Activated T-cell treated with anti-CD3 and anti-CD28 coated beads, Interleukin-2, amount 50 U/mL, for 72 hours (primary cell): ENCODE measurements at regions not wholly inside any gene's neighbourhood (a gene's known extent, or its start where the extent isn't known, plus 50 kb on each side); places are given as distances from the start of the nearest gene placed in this dataset.

Source experiments
- ATAC-seq, 2 donors: fragments of 150-1000 bp; cut with Tn5 transposase; replicated peaks in 1 of 2; 2 replicates each; pipeline ENCODE4 v1.10.0; 2021; ENCODE audit warnings: moderate library complexity in 2 of 2, mild to moderate bottlenecking in 1 of 2
- DNase-seq, 2 donors: peaks; one replicate each; pipeline ENCODE4 v3.0.0; 2021 to 2022; ENCODE audit warnings: mixed read lengths in 1 of 2
- H3K27ac Mint-ChIP-seq: one replicate; pipeline ENCODE4 v1.8.0; 2022; ENCODE audit warnings: mild to moderate bottlenecking, moderate library complexity, mixed read lengths
- H3K27me3 Mint-ChIP-seq: one replicate; pipeline ENCODE4 v1.8.0; 2022; ENCODE audit warnings: low read depth, mixed read lengths
- H3K36me3 Mint-ChIP-seq, 2 donors: one replicate each; pipeline ENCODE4 v1.8.0; 2022; ENCODE audit warnings: mixed read lengths in 2 of 2, mild to moderate bottlenecking in 1 of 2; ENCODE audit not compliant: insufficient read depth in 2 of 2
- H3K4me1 Mint-ChIP-seq: one replicate; pipeline ENCODE4 v1.8.0; 2022; ENCODE audit warnings: low read depth, mixed read lengths
- H3K4me3 Mint-ChIP-seq, 2 donors: one replicate each; pipeline ENCODE4 v1.8.0; 2022; ENCODE audit warnings: mild to moderate bottlenecking in 2 of 2, mixed read lengths in 2 of 2, moderate library complexity in 2 of 2
- H3K9me3 Mint-ChIP-seq, 2 donors: one replicate each; pipeline ENCODE4 v1.8.0; 2022; ENCODE audit warnings: mixed read lengths in 2 of 2

GRCh38 chr5:96149021-96149420 is 187.4 kb upstream of the ELL2 start:
- no peak for DNase-seq
- Mint-ChIP-seq H3K9me3 (no peaks in the 10 kb centered on the region), H3K27ac (no peak overlapping the region), H3K4me3 (no peak overlapping the region), H3K4me1 (peaks cover 14% of the 10 kb centered on the region), H3K27me3 (peaks cover 17% of the 10 kb centered on the region), H3K36me3 (no peaks in the 10 kb centered on the region)
- ATAC-seq: no peak

GRCh38 chr5:96148376-96148775 is 186.7 kb upstream of the ELL2 start:
- no peak for DNase-seq
- ATAC-seq: no peak
- Mint-ChIP-seq H3K36me3 (no peaks in the 10 kb centered on the region), H3K4me3 (no peak overlapping the region), H3K27me3 (peaks cover 17% of the 10 kb centered on the region), H3K4me1 (peaks cover 14% of the 10 kb centered on the region), H3K9me3 (no peaks in the 10 kb centered on the region), H3K27ac (no peak overlapping the region)

- H3K4me1 Mint-ChIP-seq: peaks cover 14% of the 10 kb centered on the region
- H3K4me3 Mint-ChIP-seq: no peak overlapping the region
- no peaks in the 10 kb centered on the region for H3K9me3 Mint-ChIP-seq
- peaks cover 17% of the 10 kb centered on the region for H3K27me3 Mint-ChIP-seq
- H3K27ac Mint-ChIP-seq: no peak overlapping the region
- DNase-seq: no peak
- no peak for ATAC-seq
- H3K36me3 Mint-ChIP-seq: no peaks in the 10 kb centered on the region
Observed at GRCh38 chr5:96147866-96148265, 186.2 kb upstream of the ELL2 start.

- H3K4me3 Mint-ChIP-seq: no peak overlapping the region
- H3K9me3 Mint-ChIP-seq: no peaks in the 10 kb centered on the region
- H3K36me3 Mint-ChIP-seq: no peaks in the 10 kb centered on the region
- DNase-seq (peak in 1 of 2 donors; percentile 19), ATAC-seq (peak; percentile 70 to 95)
- peaks cover 17% of the 10 kb centered on the region for H3K27me3 Mint-ChIP-seq
- H3K27ac Mint-ChIP-seq: no peak overlapping the region
- peaks cover 6% of the 10 kb centered on the region for H3K4me1 Mint-ChIP-seq
Observed at GRCh38 chr5:96146675-96147074, 185.0 kb upstream of the ELL2 start.

- ATAC-seq (no peak), DNase-seq (no peak)
- no peaks in the 10 kb centered on the region for H3K9me3 Mint-ChIP-seq
- H3K27ac Mint-ChIP-seq: no peak overlapping the region
- no peak overlapping the region for H3K4me3 Mint-ChIP-seq
- no peaks in the 10 kb centered on the region for H3K36me3 Mint-ChIP-seq
- H3K27me3 Mint-ChIP-seq: peaks cover 19% of the 10 kb centered on the region
- H3K4me1 Mint-ChIP-seq: peaks cover 4% of the 10 kb centered on the region
Observed at GRCh38 chr5:96144289-96144688, 182.6 kb upstream of the ELL2 start.

- Mint-ChIP-seq H3K4me3 (no peak overlapping the region), H3K4me1 (peaks cover 4% of the 10 kb centered on the region), H3K9me3 (no peaks in the 10 kb centered on the region), H3K36me3 (no peaks in the 10 kb centered on the region), H3K27ac (peak overlapping the region; percentile 5), H3K27me3 (peaks cover 15% of the 10 kb centered on the region)
- ATAC-seq (no peak), DNase-seq (no peak)
Observed at GRCh38 chr5:96143450-96143849, 181.8 kb upstream of the ELL2 start.

- Mint-ChIP-seq H3K27me3 (peaks cover 16% of the 10 kb centered on the region), H3K36me3 (no peaks in the 10 kb centered on the region), H3K4me1 (peaks cover 4% of the 10 kb centered on the region), H3K4me3 (no peak overlapping the region), H3K27ac (no peak overlapping the region), H3K9me3 (no peaks in the 10 kb centered on the region)
- no peak for ATAC-seq
- DNase-seq: no peak
Observed at GRCh38 chr5:96142786-96143434, 181.3 kb upstream of the ELL2 start.

GRCh38 chr5:96142184-96142781 is 180.6 kb upstream of the ELL2 start:
- Mint-ChIP-seq H3K27me3 (peaks cover 21% of the 10 kb centered on the region), H3K36me3 (no peaks in the 10 kb centered on the region), H3K4me1 (peaks cover 4% of the 10 kb centered on the region), H3K27ac (no peak overlapping the region), H3K4me3 (no peak overlapping the region), H3K9me3 (no peaks in the 10 kb centered on the region)
- ATAC-seq: no peak
- no peak for DNase-seq

GRCh38 chr5:96141749-96142148 is 180.1 kb upstream of the ELL2 start:
- no peaks in the 10 kb centered on the region for H3K9me3 Mint-ChIP-seq
- no peak overlapping the region for H3K4me3 Mint-ChIP-seq
- H3K4me1 Mint-ChIP-seq: peaks cover 3% of the 10 kb centered on the region
- no peaks in the 10 kb centered on the region for H3K36me3 Mint-ChIP-seq
- no peak for ATAC-seq
- H3K27ac Mint-ChIP-seq: no peak overlapping the region
- DNase-seq: no peak
- H3K27me3 Mint-ChIP-seq: peaks cover 26% of the 10 kb centered on the region

- no peak overlapping the region for H3K4me3 Mint-ChIP-seq
Observed at GRCh38 chr5:96140496-96140895, 178.8 kb upstream of the ELL2 start.

GRCh38 chr5:96140084-96140483 is 178.4 kb upstream of the ELL2 start:
- H3K4me3 Mint-ChIP-seq: no peak overlapping the region
- peaks cover 27% of the 10 kb centered on the region for H3K27me3 Mint-ChIP-seq
- H3K27ac Mint-ChIP-seq: peak overlapping the region; percentile 15
- DNase-seq (no peak), ATAC-seq (no peak)
- no peaks in the 10 kb centered on the region for H3K36me3 Mint-ChIP-seq
- no peaks in the 10 kb centered on the region for H3K4me1 Mint-ChIP-seq
- H3K9me3 Mint-ChIP-seq: no peaks in the 10 kb centered on the region

More at GRCh38 chr5:96140496-96140895, 178.8 kb upstream of the ELL2 start:
- DNase-seq: no peak
- H3K27me3 Mint-ChIP-seq: peaks cover 27% of the 10 kb centered on the region
- ATAC-seq: no peak
- H3K9me3 Mint-ChIP-seq: no peaks in the 10 kb centered on the region
- no peaks in the 10 kb centered on the region for H3K36me3 Mint-ChIP-seq
- no peaks in the 10 kb centered on the region for H3K4me1 Mint-ChIP-seq
- H3K27ac Mint-ChIP-seq: no peak overlapping the region

- Mint-ChIP-seq H3K36me3 (no peaks in the 10 kb centered on the region), H3K4me3 (no peak overlapping the region), H3K27me3 (peaks cover 28% of the 10 kb centered on the region), H3K27ac (no peak overlapping the region), H3K9me3 (no peaks in the 10 kb centered on the region), H3K4me1 (no peaks in the 10 kb centered on the region)
- ATAC-seq (no peak), DNase-seq (no peak)
Observed at GRCh38 chr5:96134886-96135285, 173.2 kb upstream of the ELL2 start.

- ATAC-seq (no peak), DNase-seq (no peak)
- H3K9me3 Mint-ChIP-seq: no peaks in the 10 kb centered on the region
- no peaks in the 10 kb centered on the region for H3K4me1 Mint-ChIP-seq
- peaks cover 26% of the 10 kb centered on the region for H3K27me3 Mint-ChIP-seq
- no peak overlapping the region for H3K4me3 Mint-ChIP-seq
- no peaks in the 10 kb centered on the region for H3K36me3 Mint-ChIP-seq
- H3K27ac Mint-ChIP-seq: no peak overlapping the region
Observed at GRCh38 chr5:96133341-96134079, 171.9 kb upstream of the ELL2 start.
